ENCODE measurements at regions not wholly inside any gene's neighbourhood (a gene's known extent, or its start where the extent isn't known, plus 50 kb on each side); places are given as distances from the start of the nearest gene placed in this dataset.

DNA sequence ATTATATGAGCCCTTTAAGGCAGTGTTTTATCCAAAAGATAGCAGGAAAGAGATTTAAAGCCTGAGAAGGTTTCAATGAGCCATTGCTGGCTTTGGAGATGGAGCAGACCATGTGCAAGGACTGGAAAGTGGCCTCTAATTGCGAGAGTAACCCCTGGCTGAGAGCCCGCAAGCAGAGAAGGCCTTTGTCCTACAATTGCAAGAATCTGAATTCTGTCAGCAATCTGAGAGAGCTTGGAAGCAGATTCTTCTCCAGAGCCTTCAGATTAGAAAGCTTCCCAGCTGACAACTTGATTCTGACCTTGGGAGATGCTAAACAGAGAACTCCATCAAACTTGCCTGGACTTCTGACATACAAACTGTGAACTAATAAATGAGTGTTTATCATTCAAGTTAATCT, 528.7 kb upstream of the KLF12 start:
- DNase-seq (ENCODE audit: low read depth): peak; percentile 53

DNA sequence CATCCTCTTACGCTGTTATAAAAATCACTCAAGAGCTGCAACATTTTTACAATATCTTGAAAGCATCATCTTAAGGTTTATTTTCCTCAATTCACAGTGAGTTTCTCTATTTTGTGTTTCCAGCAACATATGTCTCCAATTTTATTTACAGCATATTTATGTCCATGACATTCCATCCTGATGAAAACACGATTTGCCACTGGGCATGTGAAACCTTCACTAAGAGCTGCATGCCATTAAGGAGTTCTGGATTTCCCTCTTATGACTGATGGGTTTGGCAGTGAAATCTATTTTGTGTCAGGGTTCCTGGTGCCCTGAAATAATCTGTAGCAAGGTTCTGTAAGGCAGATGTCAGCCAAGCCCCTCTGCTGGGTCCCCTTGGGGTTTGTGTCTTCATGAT, 527.6 kb upstream of the KLF12 start:
- DNase-seq (ENCODE audit: low read depth): peak; percentile 59

DNA sequence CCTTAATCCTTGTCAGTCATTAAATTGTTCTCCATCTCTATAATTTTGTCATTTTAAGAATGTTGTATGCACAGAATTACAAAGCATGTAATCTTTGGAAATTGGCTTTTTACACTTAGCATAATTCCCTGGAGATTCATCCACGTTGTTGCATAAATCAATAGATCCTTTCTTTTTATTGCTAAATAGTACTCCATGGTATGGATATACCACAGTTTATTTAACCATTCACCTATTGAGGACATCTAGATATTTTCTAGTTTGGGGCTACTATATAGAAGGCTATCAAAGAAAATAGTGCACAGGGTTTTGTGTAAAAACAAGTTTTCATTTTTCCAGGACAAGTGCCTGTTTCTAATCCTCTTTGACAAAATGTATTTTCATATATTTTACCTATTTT, 523.6 kb upstream of the KLF12 start:
- DNase-seq (ENCODE audit: low read depth): no peak

DNA sequence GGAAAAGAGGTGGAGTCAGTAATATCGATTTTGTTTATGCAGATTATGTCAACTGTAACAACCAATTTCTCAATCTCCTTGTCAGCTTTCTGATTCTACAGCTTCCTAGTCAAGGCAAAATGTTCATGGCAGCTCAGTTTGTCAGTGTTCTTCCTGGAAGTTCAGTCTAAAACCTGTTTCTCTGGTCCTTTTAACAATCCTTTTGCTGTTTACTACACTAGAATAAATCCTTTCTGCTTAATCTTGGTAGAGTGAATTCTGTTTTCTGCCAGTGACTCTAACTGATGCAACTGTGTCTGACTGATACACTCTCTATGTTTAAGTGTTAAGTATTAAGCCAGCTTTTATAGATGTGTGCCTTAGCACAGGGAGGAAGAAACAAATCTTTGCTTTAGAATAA, 516.9 kb upstream of the KLF12 start:
- DNase-seq (ENCODE audit: low read depth): no peak

DNA sequence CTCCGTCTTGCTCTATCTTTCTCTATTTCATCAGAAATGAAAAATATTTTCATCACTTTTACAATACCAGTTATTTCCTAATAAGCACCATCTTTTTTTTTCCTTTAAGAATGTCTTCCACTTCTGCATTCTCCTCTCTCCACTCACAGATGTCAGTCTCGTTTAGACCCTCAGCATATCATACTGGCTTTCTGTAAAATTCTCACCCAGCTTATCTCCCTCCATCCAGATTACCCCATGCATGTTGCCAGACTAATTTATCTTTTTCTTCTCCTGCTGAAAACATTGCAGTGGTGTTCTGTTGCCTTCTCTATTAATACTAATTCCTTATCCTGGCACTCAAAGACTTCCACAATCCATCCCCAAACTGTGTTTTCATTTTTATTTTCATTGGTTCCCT, 513.8 kb upstream of the KLF12 start:
- DNase-seq (ENCODE audit: low read depth): no peak

DNA sequence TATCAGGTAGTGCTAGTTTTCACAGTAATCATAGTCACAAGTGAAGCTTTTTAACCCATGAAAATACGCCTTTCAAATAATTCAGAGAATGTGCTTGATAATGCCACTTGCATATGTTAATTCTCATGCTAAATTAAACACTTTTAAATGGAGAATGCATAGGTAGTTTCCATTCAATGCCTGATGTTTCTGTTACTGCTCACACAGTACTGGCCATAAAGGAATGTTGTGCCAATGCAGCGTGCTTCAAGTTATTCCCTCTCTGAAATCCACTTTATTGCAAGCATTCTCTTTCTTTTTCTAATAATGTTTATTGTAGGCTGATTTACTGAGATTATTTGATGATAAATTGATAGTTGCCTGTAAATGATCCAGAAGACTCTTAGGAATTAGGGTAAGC, 513.0 kb upstream of the KLF12 start:
- DNase-seq (ENCODE audit: low read depth): no peak

DNA sequence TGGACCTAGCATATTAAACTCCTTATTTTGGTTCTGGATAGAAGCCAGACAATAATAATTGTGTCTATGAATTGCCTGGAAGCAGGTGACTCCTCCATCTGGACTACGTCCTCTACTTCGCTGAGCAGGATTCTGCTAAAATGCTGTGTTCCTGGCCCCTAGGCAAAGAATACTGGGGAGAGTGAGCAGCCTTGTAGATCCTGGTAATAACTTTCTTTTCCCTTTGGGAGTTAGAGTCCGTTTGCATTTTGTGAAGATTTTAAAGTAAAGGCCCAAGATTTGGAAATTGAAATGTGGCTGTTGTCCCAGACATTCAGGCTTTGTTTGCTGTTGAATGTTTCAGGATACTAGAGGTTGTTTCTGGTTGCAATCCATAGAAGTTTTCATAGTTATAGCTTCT, 511.9 kb upstream of the KLF12 start:
- no peak for DNase-seq (ENCODE audit: low read depth)

DNA sequence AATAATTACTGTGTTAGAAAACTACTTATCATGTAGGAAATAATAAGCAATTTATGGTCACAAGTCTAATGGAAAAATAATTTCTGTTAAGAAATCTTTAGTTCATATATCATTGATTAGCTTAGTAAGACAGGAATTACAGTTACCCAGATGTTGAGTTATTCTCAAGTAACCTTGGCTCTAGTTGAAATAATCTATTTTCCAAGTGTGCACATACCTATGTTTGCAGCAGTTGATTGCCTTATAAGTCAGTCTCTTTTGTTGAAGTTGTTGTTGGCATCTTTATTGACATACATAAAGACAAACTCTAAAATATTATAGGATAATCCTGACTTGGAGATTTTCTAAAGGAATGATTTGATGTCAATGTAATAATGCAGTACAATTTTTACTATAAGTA, 511.4 kb upstream of the KLF12 start:
- no peak for DNase-seq (ENCODE audit: low read depth)

DNA sequence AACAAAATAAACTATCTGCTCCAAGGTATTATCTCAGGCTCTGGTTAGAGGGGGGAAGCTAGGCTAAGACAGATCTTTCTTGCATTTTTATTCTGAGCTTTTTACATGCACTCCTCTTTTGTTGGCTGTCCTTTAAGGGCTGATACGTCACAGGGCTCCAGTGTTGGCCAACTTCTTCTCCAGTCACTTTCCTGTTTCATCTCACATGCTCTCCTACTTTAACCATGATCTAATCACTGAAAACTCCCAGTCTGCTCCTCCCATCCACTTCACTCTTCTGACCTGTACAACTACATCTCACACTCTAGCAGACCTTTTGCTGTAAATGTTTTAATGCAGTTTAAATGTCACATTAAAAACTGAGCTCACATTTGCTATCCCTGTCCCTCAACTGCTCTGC, 510.0 kb upstream of the KLF12 start:
- DNase-seq (ENCODE audit: low read depth): no peak

DNA sequence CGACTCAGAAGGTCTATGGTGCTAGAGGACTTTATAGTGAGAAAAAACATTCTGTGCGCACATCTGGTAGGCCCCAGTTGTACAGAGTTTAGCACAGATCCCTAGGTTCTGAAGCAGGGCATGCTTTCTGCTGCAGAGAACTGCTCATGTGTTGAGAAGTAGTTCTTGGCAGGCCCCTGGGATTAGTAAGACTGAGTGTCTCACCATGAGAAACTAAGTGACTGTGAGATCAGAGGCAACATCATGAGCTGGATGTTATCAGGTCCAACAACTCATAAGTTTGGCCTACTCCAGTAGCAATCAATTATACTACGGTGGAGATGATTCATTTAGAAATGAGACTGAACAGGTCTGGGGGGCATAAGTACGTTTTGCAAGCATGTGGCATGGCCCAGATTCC, 507.4 kb upstream of the KLF12 start:
- no peak for DNase-seq (ENCODE audit: low read depth)

DNA sequence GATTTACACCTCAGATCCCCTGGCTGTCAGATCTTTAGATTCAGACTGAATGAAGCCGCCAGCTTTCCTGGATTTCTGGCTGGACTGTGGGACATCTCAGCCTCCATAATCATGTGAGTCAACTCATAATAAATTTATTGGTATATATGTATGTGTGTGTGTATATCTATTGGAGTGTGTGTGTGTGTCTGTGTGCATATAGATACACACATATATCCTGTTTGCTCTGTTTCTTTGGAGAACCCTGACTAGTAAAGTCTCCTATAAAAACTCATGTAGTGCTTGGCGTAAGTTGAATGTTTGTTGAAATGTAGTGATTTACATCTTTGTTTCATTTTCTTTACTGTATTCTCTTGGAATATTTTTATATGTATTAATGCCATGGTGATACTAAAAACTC, 499.5 kb upstream of the KLF12 start:
- DNase-seq (ENCODE audit: low read depth): no peak

DNA sequence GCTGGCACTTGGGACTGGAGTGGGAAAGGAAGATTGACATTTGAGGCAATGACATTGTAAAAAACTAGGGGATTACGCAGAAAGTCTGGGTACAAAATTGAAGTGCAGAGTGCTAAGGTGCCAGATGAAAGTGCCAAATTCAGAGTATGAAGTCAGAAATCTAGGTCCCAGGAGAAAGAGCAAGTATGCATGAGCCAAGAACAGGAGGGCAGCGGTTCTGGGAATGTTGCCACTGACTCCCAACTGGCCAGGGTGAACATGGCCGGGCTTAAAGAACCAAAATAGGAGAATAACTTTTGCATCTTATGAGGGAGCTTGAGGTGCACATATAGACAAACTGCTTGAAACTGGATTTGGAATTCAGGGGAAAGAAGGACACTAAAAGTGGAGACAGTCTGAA, 495.8 kb upstream of the KLF12 start:
- DNase-seq (ENCODE audit: low read depth): peak; percentile 3

DNA sequence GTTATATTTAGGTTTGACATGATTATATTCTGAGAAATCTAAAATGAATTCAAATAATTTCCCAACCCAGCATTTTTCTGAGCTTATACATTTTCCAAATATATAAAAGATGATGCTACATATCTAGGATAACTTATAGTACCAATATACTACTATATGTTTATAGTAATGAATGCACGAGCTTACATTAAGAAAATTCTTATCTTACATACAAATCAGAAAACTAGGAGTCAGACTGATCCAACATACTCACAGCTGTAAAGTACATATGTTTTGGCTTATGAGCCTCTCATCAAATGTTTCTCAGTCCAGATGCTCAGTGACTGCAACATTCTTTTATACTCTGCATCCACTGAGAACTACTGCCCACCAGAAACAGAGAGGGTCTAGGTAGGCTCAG, 491.3 kb upstream of the KLF12 start:
- DNase-seq (ENCODE audit: low read depth): no peak

DNA sequence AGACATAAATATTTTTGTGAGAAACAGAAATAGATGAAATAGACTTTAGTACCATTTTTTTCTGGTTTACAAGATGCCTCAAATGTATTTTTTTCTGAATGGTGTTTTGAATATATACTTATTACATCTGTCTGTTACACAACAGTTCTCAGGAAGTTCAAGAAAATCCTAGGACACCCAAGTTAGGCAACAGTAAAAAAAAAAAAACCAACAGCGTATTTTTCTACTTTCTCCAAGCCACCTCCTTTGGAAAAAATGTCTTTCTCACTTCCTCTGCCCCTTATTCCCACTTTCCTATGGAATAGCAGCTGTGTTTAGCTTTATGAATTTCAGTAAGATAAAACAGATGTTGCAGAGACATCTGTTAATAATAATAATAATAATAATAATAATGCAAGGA, 489.6 kb upstream of the KLF12 start:
- DNase-seq (ENCODE audit: low read depth): peak; percentile 7

DNA sequence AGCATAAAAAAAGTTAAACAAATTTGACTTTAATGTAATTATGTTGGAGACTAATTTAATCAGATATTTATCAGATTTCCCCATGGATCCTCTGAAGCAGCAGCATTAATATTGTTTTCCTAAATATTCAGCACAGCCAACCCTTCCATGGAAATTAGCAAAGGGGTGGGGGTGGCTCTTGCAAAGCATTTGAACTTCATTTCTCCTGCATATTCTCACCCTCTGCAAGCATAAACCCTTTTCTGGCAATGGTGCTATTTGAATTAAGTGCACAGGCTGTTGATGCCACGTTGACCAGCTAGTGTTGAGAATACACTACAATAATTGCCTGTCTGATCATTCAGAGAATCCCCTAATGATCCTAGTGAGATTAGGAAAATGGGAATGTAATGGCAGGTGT, 488.1 kb upstream of the KLF12 start:
- DNase-seq (ENCODE audit: low read depth): no peak

DNA sequence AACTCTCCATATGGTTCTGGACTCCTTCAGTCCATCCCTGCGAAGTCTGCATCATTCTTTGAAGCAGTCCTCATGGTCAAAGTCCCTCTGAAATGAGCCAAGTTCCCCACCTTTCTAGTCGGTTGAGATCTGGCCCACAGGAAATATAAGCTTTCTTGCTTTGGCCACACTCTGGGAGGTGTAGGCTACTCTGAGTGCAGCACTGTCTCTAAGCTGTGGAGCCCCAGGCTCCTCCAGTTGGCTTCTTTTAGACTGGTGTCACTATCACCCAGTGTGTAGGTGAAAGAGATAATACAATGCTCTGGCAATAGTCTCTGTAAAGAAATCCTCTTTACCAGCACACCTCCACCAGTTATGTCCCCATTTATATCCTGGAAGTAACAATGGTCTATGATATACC, 486.5 kb upstream of the KLF12 start:
- DNase-seq (ENCODE audit: low read depth): no peak

DNA sequence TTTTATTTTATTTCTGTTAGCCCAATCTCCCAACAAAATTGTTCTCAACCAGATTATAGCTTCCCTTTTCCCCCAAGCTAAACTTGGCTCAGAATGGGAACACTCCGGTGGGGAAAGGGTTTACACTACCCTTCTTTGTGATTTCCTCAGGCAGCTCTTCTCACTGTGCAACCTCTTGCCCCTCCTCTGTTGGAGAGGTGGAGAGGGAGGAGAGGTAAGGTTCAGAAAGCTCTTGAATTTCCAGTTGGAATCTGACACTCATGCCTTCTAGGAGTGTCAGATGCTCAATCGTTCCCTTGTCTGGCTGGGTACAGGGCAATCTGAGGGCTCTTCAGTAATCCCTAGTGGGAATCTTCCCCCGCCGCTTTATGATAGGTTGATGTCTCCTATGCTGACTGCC, 486.1 kb upstream of the KLF12 start:
- no peak for DNase-seq (ENCODE audit: low read depth)

DNA sequence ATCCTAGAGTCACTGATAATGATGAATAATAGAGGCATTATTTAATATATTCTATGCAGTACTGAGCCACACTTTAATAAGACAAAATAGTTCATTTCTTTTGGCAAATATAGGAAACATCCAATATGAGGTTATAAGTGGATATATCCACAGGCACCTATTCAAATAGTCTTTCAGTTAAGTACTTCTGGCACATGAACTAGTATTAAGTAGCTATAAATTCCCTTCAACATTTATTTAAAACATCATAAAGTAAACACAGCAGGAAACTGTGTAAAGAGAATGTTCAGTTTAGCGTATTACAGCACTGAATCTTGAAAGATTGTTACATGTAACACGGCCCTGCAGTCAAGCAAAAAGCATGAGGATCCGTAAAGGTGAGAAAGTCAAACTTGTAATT, 463.3 kb upstream of the KLF12 start:
- no peak for DNase-seq (ENCODE audit: low read depth)

DNA sequence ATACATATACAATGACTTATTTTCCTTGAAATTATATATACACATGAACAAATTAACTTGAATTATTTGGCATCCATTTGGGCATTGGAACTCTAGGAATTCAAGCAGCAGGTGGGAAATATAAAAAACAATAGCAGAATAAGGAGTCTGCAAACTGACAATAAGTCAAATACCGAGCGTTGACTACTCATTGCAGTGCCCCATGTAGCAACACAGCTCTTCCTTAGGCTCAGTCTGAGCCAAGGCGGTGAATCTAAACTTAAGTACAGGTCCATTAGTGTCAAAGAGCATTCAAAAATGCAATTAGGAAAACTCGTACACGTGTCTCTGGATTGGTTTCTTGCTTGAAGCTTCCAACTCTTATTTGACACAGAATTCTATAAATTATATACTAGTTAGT, 462.5 kb upstream of the KLF12 start:
- DNase-seq (ENCODE audit: low read depth): no peak

DNA sequence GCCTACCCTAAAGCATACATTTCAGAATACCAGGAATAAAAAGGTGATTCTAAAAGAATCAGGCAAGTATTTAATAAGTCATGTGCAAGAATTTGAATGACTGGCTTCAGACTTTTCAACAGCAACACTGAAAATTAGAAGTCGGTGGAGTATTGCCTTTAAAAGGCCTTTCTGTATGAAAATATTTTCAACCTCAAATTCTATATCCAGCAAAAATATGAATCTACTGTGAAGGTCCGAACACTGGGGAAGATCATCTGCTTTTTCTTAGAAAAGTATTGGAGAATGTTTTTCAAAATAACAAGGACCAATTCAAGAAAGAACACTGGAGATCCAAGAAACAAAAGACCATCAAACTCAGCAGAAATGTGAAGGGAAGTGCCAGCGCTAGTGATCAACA, 459.5 kb upstream of the KLF12 start:
- no peak for DNase-seq (ENCODE audit: low read depth)

DNA sequence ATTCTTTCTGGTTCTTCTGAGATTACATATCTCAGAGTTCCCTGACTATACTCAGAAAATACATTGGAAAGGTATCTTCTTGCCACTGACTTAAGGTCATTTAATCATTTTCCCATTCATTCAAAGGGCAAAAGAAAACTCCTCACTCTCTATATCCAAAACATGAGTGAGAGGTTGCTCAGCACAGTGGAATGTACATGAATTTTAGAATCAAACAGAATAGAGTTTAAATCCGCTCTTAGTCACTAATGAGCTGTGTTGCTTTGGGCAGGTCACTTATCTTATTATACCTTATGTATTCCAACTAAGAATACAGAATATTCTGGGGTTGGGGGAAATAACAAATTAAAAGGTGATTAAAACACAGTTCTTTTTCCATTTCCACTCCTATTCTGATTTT, 452.6 kb upstream of the KLF12 start:
- DNase-seq (ENCODE audit: low read depth): no peak

DNA sequence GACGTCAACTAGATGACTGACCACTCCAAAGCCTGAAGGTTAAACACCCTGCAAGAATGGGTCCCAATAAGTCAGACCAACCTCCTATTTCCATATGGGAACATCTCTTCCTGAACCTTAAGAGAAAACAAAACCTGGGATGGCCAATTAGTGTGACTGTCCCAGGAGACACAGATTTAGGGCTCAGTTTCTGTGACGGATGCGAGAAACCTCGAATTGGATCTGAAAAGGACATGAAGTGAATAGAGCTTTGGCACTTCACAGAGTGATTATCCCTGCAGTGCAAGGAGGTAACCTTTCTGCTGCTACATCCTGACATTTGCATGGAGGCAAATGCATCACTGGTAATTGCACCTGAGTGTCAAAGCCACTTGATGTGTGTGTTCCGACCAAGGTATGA, 442.2 kb upstream of the KLF12 start:
- DNase-seq (ENCODE audit: low read depth): no peak

DNA sequence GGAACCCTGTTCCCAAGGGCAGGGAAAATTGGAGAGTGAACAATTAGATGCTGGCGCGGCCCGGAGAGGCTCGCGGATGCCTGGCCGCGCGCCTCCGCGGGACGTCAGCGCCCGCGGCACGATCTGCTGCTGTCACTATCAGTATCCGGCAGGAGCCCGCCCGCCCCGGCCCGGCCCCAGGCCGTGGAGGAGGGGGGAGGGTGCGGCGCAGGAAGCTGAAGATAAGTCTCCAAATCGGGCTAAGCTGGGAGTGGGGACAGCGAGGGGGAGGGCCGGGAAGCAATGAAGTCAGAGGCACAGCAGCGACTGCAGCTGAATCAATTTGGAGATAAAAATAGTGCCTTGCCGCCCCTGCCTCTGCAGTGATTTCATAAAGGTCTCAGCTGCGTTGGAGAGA, 441.5 kb upstream of the KLF12 start:
- peak; percentile 45 for DNase-seq (ENCODE audit: low read depth)

DNA sequence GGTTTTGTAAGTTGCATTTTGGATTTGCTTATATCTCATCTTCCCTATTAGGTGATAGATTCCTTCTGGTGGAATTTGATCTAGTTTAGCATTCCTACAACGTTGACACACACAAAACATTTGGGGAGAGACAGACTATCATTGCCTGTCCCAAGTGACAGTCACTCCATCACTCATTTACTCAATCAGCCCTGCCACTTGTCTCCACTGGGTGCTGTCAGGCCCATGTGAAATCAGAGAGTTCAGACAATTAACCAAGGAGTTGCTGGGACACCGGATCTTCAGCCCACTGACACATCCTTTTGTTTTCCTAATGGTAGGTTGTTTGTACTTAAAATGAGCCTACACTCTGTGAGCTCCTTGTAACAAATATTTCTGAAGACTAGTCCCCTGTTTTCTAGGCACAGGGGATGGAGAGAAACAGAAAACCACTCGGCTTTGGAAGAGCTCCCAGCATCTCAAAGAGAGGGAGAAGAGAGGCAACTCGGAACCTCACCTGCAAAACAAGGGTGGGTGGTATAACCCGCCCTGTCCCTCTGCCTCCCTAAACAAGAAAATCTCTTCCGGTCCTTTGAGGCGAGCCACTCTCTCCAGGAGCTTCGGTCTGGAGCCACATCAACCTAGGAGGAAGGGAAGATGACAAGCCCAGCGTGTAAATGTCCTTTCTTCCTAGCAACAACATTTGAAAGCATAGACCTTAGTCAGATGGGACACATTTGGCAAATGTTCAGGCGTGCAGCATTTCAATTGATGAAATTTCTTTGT, 440.9 kb upstream of the KLF12 start:
- no peak for DNase-seq (ENCODE audit: low read depth)

DNA sequence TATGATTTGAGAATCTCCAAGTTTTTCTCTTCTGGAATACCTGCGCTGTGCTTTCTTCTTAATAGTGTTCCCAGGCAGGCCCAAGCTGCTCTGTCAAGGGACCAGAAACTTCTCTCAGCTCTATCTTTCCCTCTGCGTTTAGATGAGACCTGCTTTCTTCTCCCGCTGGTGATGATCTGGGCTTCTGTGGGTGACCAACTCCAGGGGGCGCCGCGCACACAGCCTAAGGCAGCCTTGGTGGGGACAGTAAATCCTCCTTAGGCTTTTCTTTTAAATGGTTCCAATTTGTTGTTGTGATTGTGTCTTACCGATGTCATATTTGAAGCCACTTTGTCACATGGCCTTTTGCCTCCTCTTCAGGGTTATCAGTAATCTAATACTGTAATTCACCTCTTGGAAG, 439.4 kb upstream of the KLF12 start:
- no peak for DNase-seq (ENCODE audit: low read depth)
